GM19372 (cell line): ENCODE measurements at regions not wholly inside any gene's neighbourhood (a gene's known extent, or its start where the extent isn't known, plus 50 kb on each side); places are given as distances from the start of the nearest gene placed in this dataset.

Source experiments
- ATAC-seq: cut with Tn5 transposase; IDR thresholded peaks from one replicate; pipeline ENCODE4 v1.9.1; 2021; ENCODE audit warnings: mild to moderate bottlenecking, low read depth, moderate library complexity; ENCODE audit not compliant: unreplicated experiment

DNA sequence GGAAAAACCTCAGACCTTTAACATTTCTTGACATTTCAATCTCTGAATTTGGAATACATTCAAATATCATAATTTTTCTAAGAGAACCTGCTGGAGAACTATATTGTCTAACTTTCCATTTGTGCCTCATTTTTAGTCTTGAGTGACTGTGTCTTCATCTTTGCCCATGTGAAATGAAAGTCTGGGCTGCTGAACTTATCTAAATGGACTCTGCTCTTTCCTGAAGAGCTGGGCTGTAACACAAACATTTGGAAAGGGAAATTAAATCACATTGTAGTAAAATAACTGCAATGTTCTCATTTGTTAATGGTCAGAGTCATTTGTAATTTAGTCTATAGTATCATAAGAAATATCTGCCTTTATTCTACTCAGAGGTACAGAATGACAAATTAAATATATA is 373.1 kb downstream of the LRIG3 start:
- ATAC-seq: no peak

DNA sequence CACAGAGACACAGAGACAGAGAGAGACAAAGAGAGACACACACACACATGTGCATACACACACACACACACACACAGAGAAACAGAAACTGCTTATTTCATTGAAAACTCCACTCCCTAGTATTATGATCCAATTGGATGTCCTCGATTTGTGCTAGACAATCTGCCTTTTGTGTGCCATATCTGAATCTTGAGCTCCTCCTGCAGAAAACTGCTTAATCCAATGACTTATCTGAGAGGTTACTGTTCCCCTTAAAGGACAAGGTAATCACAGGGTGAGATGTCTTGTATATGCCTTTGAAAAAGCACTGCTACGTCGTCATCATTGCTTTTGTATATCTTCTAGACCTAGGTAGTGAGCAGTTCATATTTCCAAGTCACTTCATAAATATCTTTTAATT is 371.5 kb downstream of the LRIG3 start:
- no peak for ATAC-seq

DNA sequence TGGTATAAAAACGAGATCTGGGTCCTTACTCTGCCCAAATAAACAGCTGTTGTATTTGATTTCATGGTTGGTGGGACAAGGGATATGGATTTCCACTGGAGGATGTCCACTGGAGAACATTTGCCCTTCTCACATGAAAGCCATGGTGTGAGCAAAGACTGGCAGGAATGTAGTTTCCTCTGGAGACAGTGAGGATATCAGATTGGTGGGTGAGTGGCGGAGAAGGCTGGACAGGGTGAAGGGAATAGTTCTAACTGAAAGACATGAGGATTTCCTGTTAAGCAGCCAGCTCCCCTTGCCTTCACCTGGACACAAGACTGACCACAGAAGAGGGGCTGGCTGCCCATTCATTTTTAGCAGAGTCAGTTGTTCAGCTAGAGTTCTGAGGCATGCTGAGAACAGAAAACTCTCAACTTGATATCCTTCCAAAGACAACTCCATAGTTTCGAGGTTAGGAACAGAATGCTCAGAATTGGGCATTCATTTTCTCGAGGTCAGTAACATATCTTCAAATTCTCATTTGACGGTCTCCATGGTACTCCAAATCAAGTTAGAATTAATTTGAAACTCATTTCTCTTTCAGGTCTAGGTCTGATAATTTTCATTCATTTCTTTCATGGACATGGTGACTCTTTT is 365.7 kb downstream of the LRIG3 start:
- ATAC-seq: no peak

DNA sequence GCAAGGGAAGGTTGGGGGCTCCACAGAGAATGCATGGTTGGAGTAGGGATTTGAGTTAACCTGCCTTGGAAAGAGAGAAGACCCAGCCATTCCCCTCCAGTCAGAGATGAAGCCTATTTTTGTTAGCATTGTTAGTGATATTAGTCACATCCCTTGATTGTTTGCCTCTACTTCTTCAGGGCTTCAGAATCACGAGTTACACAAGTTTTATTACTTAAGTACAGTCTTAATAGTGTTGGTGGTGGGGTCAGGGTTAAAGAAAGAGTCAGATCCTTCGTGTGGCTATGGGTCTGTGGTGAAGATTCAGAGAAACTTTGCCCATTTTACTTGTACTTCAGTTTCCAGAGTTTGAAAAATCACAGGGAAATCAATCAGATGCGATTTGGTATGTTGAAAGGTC is 363.1 kb downstream of the LRIG3 start:
- no peak for ATAC-seq

DNA sequence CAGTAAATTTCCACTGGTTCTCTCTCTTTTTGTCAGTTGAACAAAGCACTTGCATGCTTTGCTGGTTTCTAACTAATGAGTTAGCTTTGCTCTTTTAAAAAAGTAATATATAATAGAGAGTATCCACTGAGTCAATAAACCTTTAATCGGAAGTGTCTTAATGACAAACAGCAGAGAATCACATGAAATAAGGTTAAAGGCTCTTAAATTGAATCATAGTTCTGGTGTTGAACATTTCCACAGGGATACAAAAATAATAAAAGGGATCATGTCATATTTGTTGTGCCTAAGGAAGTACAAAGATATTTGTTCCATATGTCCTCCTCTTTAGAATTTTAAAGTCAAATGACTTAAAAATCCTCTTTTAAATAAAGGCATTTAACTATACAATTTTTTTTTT is 362.6 kb downstream of the LRIG3 start:
- no peak for ATAC-seq

DNA sequence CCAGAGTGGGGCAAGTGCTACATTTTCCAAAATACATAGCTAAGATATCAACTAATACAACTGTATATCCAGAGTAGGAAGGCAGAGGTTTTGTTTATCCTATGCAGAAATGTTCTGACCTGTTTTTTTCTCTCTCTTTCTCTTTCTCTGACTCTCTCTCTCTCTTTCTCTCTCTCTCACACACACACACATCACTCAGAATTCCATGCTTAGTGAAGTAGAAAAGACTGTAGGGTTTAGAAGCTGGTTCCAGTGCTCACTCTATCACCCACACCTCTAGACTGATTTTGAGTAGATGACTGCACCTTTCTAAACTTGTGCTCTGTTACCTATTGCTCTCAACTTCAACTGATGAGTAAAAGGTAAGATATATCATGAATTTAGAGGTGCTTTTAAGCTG is 356.7 kb downstream of the LRIG3 start:
- no peak for ATAC-seq

DNA sequence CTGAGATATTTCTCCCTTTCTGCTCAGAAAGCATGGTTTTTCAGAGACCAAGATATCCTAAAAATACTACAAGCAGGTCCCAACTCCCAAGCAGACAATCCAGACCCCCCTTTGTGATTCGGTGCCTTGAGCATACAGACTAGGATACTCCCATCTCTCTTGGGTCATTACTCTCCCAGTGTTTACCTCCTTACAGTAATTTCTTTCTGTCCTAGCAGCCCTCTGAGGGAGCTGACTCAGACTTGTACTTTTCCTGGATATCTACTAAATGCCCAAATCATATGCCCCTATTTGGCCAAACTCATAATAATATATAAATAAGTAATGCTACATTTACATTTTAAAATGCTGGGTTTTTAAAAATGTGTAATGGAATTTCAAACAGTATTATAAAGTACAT is 355.6 kb downstream of the LRIG3 start:
- no peak for ATAC-seq

DNA sequence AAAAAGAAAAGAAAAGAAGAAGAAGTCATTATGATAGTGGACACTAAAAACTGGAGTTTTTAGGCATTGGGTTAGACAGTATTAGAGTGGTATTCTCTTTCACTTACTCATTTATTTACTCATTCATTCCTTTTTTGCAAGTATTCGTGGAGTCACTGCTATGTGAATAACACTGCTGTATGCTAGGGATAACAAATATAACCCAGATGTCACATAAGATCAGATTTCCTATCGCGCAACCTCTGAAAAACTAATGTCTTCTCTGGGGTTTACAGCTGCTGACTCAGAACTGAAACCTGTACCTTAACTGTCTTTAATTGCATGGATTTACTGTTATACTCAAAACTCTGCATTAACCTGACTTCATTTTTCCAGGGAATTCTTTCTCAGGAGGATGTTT is 353.7 kb downstream of the LRIG3 start:
- ATAC-seq: no peak

DNA sequence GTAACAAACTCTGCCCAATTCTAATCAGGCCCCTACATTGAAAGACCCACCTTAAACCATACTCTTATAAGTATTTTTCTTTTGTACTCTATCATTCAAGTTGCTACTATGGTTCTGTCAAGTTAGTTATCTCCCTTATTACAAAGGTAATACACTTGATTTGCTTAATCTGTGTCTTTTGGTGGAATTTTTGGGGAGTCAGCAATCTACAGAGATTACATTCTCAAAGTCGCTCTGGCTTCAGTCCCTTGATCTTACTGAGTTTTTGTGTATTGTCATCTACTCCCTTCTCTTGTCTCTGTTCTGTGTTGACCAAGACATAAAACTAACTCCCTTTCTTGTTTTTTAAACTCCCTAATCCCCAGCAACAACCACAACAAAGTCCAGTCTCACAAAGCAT is 353.1 kb downstream of the LRIG3 start:
- no peak for ATAC-seq

DNA sequence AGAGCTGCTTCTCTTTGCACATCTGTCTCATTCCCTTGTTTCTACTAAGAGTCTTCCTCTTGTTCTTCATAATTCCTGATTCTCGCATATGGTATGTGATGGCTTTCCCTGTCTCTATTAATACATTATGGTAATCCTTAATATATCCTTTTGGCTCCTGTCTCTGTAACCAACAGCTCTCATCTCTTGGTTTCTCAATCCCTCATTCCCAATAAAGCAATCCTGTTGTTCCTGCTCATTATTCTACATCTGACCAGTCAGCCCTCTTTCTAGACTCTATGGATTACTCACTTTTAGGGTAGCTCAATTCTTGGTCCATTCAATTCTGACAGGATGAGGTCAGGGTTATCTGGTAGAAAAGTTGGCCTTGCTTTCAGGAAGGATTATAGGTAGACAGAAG is 349.9 kb downstream of the LRIG3 start:
- no peak for ATAC-seq

DNA sequence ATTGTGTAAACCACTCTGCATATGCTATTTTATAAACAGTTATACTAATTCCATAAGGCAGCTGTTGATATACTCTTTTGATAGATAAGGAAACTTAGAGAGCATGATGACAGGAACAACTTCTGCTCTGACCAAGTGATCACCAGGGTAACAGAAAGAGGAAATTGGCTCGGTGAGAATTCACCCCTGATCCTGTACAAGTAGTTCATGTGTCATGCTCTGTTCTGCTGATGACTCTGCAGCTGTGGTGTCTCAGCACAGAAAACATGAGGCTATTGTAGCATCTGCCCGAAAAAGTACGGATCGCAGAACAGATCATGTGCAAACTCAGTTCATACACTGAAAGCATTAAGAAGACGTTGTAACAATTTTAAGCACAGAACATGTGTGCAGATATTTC is 345.0 kb downstream of the LRIG3 start:
- no peak for ATAC-seq

DNA sequence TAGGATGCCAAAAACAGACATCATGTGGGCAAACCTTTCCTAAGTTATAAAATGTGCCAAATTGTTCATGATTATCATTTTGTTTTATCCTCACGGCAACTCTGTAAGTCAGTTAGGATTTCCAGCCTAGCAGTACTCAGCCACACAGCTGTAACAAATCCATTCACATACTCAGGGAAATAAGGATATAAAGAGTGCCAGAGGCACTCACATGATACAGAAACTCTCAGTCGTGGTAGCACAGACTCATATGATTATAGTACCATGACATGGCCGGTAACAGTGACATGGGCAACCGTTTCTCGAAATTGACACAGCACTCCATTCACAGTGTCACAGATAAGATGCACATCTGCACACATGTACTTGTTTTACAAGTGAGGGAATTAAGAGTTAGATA is 344.2 kb downstream of the LRIG3 start:
- ATAC-seq: no peak

DNA sequence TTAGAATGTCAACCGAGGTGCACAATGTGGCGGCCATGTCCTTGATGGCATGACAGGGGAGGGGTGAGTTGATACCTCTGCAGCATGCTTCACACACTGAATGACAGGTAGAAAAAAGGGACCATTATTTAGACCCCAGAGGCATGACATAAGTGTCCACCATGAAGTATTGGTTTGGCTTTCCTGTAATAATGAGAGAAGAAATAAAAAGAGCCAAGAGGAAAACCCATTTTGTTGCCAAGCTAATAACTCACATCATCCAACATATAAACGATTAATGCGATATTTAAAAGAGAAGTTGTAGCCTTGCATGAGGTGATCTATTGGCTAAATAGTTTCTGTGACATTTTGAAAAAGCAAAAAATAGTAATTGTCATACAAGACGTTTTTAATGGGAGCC is 343.4 kb downstream of the LRIG3 start:
- ATAC-seq: no peak

DNA sequence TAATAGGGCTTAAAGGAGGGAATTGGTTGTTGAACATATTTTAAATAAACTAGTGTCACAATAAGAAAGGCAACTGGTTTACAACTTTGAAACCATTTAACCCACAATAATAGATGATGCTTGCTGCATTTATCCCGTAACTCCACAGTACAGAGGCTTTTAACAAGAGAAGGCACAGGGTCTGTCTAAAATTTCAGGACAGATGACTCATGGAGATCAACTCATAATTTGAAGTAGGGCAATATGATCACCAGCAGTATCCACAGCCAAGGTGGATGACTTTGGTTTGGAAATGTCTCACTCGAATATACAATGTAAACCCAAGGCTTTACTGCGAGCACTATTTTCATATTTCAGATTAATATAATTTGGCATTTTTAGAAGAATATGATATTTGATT is 340.2 kb downstream of the LRIG3 start:
- ATAC-seq: no peak

DNA sequence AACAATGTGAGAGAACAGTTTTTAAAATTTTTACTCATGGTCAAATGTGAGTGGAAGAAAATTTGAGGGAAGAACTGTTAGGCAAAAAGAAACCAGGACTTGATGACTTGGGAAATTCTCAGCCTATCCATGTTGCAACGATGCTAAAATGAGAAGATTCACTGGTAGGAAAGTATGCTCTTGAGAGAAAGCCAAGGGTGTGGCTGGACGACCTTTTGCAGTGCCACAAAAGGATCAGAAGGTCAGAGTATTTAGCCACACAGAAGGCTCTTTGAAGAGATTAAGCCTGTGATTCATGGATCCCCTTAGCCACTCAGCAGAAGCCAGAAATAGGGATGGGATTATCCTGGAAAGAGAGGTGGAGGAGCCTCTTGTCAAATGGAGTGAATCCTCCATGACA is 336.8 kb downstream of the LRIG3 start:
- no peak for ATAC-seq

DNA sequence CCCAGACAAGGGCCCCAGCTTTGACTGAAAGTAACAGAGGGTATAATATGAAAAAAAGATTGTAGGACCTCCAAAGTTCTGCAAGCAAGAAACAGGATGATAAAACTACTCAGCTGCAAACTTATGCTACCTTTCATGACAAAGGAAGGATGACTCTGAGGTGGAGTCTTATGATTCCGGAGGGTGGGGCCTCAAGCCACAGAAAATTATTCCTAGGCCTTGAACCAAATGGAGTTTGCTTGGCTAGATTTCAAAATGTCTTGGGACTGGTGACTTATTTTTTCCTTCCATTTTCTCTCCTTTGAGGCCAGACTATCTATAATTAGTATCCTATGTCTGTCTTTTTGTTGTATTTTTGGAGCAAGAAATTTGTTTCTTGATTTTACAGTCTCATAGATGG is 336.4 kb downstream of the LRIG3 start:
- no peak for ATAC-seq

DNA sequence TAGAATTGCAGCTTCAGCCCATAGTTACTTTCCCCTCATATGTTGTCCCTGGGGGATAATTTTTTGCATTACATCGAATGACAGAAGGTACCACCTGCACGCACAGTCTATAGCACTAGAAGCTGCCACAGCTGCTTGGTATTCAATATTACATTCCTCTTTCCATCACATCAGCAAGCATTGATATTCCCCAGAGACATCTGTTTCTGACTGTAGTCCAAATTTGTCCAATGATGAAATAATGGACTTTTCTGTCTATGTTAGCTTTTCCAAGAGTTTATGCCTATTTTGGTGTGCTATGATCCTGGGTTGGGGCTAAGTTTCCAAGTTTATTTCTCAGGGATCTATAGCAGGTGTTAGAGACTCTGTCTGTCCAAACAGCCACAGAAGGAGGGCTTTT is 335.4 kb downstream of the LRIG3 start:
- ATAC-seq: no peak

DNA sequence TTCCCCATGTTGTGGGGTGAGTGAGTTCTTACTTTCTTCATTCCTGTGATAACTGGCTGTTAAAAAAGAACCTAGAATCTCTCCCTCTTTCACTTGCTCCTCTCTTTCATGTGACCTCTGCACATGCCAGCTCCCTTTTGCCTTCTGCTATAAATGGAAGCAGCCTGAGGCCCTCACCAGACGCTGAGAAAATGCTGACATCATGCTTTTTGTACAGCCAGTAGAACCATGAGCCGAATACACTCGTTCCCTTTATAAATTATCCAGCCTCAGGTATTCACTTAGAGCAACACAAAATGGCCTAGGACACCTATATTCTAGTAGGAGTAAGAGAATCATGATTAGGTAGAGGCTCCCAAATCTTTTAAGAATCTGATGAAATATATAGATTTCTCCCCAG is 333.5 kb downstream of the LRIG3 start:
- ATAC-seq: no peak

DNA sequence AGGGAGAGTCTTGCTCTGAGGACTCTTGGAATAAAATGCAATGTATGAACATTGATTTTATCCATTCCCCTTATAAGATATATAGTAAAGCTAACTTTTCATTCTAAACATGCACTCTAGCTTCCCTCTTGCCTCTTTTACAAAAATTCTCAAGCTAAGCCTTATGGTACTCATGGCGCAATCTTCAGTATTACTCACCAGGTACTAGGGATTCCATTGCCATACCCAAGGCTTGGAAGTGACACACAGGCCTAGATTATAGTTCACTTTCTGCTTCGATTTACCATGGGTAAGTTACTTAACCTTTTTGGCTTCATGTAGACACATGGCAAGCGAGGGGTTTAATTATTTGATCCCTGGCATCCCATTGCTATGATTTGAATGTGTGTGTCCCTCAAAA is 331.5 kb downstream of the LRIG3 start:
- ATAC-seq: no peak

DNA sequence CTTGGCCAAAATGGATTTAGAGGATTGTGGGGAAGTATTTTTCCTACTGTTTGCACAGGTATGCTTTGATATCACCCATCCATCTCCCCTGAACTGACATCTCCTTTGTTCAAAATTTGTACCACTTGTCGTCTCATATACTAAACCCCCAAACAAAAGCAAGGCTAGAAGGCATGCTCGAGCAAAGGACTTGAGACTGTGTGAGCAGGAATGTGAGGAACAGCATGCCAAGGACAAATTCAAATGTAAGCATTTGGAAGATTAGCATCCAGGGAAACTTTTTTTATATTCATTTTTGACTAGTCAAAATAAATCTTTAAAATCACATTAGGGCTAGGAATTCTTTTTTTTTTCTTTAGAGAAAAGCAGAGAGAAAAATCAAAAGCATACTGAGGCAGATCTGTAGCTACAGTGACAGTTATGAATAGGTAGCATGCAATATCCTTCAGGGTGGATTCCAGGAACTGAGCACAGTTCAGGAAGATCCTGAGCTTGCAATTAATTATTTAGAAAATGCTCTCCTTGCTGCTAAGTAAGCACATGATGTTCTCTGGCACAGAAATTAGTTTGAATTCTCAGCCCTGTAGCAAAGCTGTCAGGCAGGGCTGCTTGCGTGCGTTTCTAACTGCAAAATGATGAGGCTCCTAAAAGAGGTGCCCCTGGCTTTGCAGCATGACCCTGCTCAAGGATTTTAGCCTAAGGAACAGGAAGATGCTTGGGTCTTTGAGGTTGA is 327.7 kb downstream of the LRIG3 start:
- no peak for ATAC-seq

DNA sequence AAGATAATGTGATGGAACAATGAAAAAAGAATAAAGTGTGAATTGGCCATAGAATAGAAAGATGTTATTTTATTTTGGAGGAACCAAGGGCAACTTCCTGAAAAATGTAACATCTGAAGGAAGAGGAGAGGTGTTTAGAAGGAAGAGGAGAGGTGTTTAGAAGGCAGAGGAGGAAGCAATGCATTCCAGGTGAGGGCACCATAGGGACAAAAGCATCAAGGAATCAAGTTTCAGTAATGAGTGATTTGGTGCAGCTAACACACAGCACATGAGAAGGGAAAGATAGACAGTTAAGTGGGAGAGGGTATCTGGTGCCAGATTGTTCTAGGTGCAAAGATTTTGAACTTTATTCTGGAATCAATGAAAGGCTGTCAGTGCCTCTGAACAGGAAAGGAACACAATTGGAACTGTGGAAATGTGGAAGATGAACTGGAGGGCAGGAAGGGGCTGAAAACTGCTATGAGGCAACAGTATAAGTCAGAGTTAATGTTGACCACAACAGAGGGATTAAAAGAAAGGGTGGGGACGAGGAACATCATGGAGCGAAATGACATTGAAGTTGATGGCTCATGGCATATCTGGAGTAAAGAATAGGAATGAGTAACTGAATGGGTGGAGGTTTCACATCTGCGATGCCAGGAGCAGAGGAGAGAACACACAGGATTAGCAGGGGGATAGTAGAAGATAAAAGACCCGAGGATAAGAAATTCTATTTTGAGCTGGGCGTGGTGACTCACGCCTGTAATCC is 326.6 kb downstream of the LRIG3 start:
- ATAC-seq: no peak

DNA sequence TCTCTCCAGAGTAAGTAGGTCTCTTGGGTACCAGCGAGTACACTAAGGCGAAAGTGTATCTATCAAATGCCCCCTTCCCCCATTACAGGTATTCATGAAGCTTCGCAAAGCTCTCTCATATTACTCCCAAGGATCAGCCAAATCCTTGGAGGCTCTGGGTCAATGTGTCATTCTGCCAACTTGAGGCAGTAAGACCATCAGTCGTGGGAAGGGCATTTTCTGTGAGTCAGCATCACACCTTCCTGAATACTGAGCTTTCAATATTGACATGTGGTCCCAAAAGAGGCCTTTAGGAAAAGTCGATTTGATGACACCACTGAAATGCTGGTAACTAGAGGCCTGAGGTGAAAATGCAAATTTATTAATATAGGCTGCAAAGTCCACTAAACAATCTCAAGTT is 323.9 kb downstream of the LRIG3 start:
- ATAC-seq: no peak
